Adrenal gland (tissue), 9 donors: ENCODE measurements at regions not wholly inside any gene's neighbourhood (a gene's known extent, or its start where the extent isn't known, plus 50 kb on each side); places are given as distances from the start of the nearest gene placed in this dataset.

Experiments
- DNase-seq, 7 donors: peaks; one replicate each; pipeline ENCODE4 v3.0.0-alpha.2; 2019 to 2020
- H3K27ac ChIP-seq, 5 donors: fragments of 200-600 bp; sonication (generic) in 4 of 5; 1 replicate in 3 of 5; 2 replicates in 2 of 5; pipeline versions ENCODE4 v1.5.1 to v1.8.0; 2016 to 2020; ENCODE audit warnings: mild to moderate bottlenecking in 1 of 5
- H3K27me3 ChIP-seq: fragments of 200-600 bp; 2 replicates; pipeline ENCODE4 v1.8.0; 2021
- H3K36me3 ChIP-seq, 2 donors: fragments of 200-600 bp; replicated peaks in 1 of 2; 1 replicate in 1 of 2; 2 replicates in 1 of 2; pipeline versions ENCODE4 v1.5.1 to v1.8.0; 2018 to 2022
- H3K4me1 ChIP-seq, 2 donors: fragments of 200-600 bp; replicated peaks in 1 of 2; 1 replicate in 1 of 2; 2 replicates in 1 of 2; pipeline versions ENCODE4 v1.5.1 to v1.8.0; 2018 to 2021
- H3K4me3 ChIP-seq, 4 donors: fragments of 200-600 bp; sonication (generic) in 3 of 4; one replicate each; pipeline ENCODE4 v1.5.1; 2016 to 2018
- H3K9me3 ChIP-seq, 3 donors: fragments of 200-600 bp; sonication (generic) in 1 of 3; replicated peaks in 1 of 3; 1 replicate in 2 of 3; 2 replicates in 1 of 3; pipeline versions ENCODE4 v1.5.1 to v1.8.0; 2016 to 2021
- POLR2A ChIP-seq, 2 donors: fragments of 450-650 bp; IDR thresholded peaks; one replicate each; pipeline ENCODE4 v1.6.1; 2017; ENCODE audit warnings: antibody characterized with exemption in 2 of 2, mild to moderate bottlenecking in 2 of 2, moderate library complexity in 1 of 2
- WGBS, 4 donors: extraction: QIAGEN DNeasy Blood & Tissue Kit in 2 of 4; methylation state at CpG; one replicate each; pipeline versions ENCODE4 v1.1.5 to v1.1.7; 2013 to 2017; 5-methylcytosine and 5-hydroxymethylcytosine counted together
- intact Hi-C, 2 donors: fragments of 100-400 bp; cut with DNase I; formaldehyde crosslinking; loops; one replicate each; pipeline versions ENCODE4 v1.14.1 to v1.15.0; 2022 to 2023
- TF ChIP-seq, protein P1 (sequence below), 6 experiments: fragments of 450-650 bp in 4 of 6; fragments of 200-600 bp in 2 of 6; sonication (generic) in 1 of 6; IDR thresholded peaks; 1 replicate in 5 of 6; 2 replicates in 1 of 6; pipeline versions ENCODE4 v1.5.1 to v1.8.0; 2016 to 2021; ENCODE audit warnings: antibody characterized with exemption in 6 of 6, mild to moderate bottlenecking in 2 of 6, moderate library complexity in 1 of 6
- donor health status: healthy with polysubstance abuse.
- donor health status: Bipolar disorder and iron deficiency.
- donor health status: DM: yes; HTN: yes; CAD: no.
- donor health status: DM: no; HTN: no; CAD: no.
- donor health status: DM: no; HTN: no; CAD: no.

DNA sequence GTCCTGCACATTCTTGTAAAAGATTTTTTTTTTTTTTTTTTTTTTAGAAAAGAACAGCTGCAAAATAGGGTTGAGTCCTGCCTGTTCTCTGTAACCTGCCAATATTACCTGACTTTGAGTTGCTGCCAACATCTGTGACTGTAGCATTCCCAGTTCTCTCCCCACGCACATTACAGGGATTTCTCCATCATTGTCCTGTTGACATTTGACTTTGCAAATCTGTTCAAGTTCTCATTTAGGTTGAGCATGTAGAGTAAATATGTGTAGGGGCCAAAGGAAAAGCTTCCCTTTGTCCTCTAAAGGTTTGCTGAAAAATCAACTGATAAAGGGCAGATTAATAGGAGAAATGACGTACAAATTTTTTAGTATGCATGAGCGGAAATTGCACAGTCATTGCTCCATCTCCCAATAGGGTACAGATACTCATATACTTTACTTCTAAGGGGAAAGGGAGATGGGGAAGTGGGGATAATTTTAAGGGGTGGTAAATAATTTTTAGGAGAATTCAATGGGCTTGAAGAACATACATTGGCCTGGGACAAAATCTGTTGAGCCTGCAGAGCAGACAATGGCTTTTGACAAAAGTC is 385.5 kb downstream of the PIK3C3 start:
- Histone ChIP-seq H3K4me3 (no peak overlapping the region), H3K36me3 (no peaks in the 10 kb centered on the region), H3K27ac (no peak overlapping the region), H3K4me1 (no peaks in the 10 kb centered on the region), H3K27me3 (no peaks in the 10 kb centered on the region), H3K9me3 (no peaks in the 10 kb centered on the region)
- no peak for TF ChIP-seq POLR2A (IDR thresholded peaks at IDR 0.05)
- TF ChIP-seq, protein P1, sequence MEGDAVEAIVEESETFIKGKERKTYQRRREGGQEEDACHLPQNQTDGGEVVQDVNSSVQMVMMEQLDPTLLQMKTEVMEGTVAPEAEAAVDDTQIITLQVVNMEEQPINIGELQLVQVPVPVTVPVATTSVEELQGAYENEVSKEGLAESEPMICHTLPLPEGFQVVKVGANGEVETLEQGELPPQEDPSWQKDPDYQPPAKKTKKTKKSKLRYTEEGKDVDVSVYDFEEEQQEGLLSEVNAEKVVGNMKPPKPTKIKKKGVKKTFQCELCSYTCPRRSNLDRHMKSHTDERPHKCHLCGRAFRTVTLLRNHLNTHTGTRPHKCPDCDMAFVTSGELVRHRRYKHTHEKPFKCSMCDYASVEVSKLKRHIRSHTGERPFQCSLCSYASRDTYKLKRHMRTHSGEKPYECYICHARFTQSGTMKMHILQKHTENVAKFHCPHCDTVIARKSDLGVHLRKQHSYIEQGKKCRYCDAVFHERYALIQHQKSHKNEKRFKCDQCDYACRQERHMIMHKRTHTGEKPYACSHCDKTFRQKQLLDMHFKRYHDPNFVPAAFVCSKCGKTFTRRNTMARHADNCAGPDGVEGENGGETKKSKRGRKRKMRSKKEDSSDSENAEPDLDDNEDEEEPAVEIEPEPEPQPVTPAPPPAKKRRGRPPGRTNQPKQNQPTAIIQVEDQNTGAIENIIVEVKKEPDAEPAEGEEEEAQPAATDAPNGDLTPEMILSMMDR (IDR thresholded peaks at IDR 0.05) = no peak
- intact Hi-C loops = no loop called here
- 59 to 74% (median 68%) methylated on average over 3 of the region's 3 CpGs for WGBS, 4 donors
- DNase-seq = no peak

DNA sequence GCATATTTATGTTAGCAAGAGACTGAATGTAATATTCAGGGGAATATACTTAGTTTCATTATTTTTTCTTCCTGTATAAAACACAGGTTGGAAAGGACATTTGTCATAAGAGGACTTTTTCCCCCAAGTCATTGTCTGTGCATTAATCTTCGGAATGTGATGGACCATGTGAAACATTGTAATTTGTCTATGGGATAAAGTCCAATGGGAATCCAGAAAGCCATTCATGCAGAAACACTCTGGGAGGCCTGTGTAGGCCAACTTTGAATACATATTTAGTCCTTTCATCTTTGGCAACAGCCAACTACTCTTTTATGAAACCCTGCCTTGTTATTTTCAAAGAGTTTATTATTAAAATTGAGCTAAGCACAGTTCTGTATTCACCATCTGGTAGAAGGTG is 386.4 kb downstream of the PIK3C3 start:
- DNase-seq = no peak
- intact Hi-C loops = no loop called here
- TF ChIP-seq POLR2A (IDR thresholded peaks at IDR 0.05) = no peak
- TF ChIP-seq, protein P1 (IDR thresholded peaks at IDR 0.05) = no peak
- Histone ChIP-seq H3K36me3 (no peaks in the 10 kb centered on the region), H3K4me1 (no peaks in the 10 kb centered on the region), H3K27me3 (no peaks in the 10 kb centered on the region), H3K27ac (no peak overlapping the region), H3K9me3 (no peaks in the 10 kb centered on the region), H3K4me3 (no peak overlapping the region)
- WGBS, 4 donors = 0 to 89% (median 43%) methylated on average over 1 of the region's 1 CpG

DNA sequence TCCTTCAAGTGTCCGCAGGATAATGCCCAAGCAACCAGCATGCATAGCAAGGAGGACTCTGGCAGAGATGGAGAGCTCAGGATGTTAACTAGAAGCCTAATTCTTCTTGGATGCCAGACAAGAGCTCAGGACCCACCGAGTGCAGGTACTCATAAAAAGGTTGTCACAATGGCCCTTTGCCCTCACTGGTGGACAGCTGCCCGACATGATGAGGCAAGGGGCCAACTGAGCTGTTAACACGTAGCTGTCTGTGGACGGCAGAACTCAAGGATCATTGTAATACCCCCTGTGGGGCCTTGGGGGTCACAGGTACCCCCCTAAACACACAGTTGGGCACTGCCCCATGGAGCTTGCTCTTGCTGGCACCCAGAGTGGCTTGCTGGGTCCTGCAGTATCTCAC is 393.7 kb downstream of the PIK3C3 start:
- intact Hi-C loops = no loop called here
- DNase-seq = no peak
- Histone ChIP-seq H3K36me3 (no peaks in the 10 kb centered on the region), H3K27me3 (no peaks in the 10 kb centered on the region), H3K27ac (no peak overlapping the region), H3K4me1 (no peaks in the 10 kb centered on the region), H3K4me3 (no peak overlapping the region), H3K9me3 (no peaks in the 10 kb centered on the region)
- WGBS, 4 donors = 60 to 80% (median 71%) methylated on average over 2 to 5 of the region's 5 CpGs
- no peak for TF ChIP-seq POLR2A (IDR thresholded peaks at IDR 0.05)
- TF ChIP-seq, protein P1 (IDR thresholded peaks at IDR 0.05) = no peak

DNA sequence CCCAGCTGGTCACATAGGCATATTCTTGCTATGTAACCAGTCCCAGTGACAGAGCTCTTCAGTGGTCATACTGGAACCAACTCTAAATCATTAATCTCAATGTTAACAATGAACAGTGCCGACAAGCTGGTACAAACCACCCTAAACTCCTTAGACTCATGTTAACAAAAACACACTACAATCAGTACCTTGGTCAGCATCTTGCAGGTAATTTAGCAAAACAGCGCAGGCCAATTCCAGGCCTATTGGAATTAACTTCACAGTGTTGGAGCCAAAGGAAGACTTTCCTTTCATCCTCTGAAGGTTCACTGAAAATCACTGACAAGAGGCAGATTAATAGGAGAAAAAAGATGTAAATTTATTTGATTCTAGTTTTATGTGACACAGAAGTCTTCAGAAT is 396.4 kb downstream of the PIK3C3 start:
- H3K4me3 ChIP-seq = no peak overlapping the region
- no peaks in the 10 kb centered on the region for H3K27me3 ChIP-seq
- TF ChIP-seq POLR2A (IDR thresholded peaks at IDR 0.05) = no peak
- TF ChIP-seq, protein P1 (IDR thresholded peaks at IDR 0.05) = no peak
- 42 to 78% (median 63%) methylated on average over 2 of the region's 2 CpGs for WGBS, 4 donors
- no peaks in the 10 kb centered on the region for H3K4me1 ChIP-seq
- no peaks in the 10 kb centered on the region for H3K9me3 ChIP-seq
- no peak for DNase-seq
- intact Hi-C loops = no loop called here
- no peaks in the 10 kb centered on the region for H3K36me3 ChIP-seq
- H3K27ac ChIP-seq = no peak overlapping the region
